GM19328 (cell line): ENCODE measurements at regions not wholly inside any gene's neighbourhood (a gene's known extent, or its start where the extent isn't known, plus 50 kb on each side); places are given as distances from the start of the nearest gene placed in this dataset.
A peak's percentile ranks its signal among the peaks of the same experiment; 100 is the strongest.
"Not testable (repeated sequence)": the region's sequence is repeated elsewhere in the genome, so short reads cannot be mapped to it uniquely, and the experiment has no call there.

Experiments
- ATAC-seq: cut with Tn5 transposase; IDR thresholded peaks from one replicate; pipeline ENCODE4 v1.9.1; 2021; ENCODE audit warnings: mild to moderate bottlenecking, moderate library complexity; ENCODE audit not compliant: unreplicated experiment

DNA sequence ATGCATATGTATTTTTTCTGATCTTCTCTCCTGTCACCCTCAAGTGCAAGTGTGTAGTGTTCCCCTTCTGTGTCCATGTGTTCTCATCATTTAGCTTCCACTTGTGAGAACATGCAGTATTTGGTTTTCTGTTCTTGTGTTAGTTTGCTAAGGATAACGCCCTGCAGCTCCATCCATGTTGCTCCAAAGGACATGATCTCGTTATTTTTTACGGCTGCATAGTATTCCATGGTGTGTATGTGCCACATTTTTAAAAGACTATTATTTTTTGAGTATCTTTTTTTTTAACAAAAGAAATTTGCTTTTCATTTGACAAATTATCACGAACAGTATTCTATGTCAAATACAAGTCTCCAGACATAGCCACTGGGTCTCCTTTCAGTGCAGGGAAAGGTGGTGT, 110.1 kb upstream of the ZNF746 start:
- no peak for ATAC-seq

DNA sequence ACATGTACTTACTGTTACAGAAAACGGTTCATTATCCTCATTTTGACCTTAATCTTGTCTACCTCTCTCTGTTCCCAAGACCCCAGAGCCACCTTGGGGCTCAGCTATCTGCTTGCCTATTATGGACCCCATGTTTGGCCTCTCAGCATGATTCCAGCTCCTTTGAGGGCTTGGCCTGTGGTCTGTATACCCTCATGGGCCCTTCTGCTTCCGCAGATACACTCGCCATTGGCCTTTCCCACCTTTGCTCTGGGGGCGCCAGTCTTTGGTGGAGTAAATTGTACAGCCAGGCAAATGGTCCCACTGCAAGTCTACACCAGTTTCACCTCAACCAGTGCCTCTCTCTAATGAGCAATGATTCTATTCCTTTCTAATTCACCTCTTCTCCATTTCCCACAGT, 109.2 kb upstream of the ZNF746 start:
- ATAC-seq, result no peak

GRCh38 chr7:149605696-149606095, 108.1 kb upstream of the ZNF746 start:
- ATAC-seq, result no peak

GRCh38 chr7:149604521-149604920, 106.9 kb upstream of the ZNF746 start:
- ATAC-seq, result no peak

DNA sequence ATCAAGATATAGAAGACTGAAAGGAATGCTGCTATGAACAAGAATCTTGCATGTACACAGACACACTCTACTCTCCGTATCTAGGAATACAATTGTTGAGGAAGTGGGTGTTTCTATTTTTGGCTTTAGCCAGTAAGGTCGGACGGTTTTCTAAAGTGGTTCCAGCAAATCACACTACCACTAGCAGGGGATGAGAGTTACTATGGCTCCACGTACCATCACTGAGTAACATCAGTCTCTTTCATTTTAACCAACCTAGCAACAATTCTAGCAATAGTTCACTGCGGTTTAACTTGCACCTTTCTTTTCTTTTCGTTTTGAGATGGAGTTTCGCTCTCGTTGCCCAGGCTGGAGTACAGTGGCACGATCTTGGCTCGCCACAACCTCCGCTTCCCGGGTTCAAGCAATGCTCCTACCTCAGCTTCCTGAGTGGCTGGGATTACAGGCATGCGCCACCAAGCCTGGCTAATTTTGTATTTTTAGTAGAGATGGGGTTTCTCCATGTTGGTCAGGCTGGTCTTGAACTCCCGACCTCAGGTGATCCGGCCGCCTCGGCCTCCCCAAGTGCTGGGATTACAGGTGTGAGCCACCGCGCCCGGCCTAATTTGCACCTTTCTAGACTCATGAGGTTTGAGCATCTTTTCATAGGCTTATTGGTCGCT, 103.2 kb upstream of the ZNF746 start:
- peak; percentile 86 for ATAC-seq

DNA sequence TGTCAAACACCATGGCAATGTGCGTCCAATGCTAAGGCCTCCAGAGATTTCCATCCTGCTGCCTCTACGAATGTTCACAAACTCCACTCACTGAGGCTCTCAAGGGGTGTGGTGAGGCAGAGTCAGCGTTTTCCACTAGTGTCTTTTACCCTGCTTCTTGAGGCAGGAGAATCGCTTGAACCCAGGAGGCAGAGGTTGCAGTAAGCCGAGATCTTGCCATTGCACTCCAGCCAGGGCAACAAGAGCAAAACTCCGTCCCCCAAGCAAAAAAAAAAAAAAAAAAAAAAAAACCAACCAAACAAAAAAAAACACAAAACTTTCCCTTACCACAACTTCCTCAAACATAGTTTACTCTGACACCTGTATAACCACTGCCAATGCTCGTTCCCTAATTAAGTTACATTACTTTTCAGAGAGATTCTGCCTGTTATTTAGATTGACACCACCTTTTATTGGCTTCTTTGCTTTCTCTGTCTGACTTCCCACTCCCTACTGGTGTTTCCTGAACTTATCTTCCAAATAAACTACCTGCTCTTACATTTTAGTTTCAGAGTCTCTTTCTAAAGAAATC, 102.1 kb upstream of the ZNF746 start:
- ATAC-seq, result no peak

DNA sequence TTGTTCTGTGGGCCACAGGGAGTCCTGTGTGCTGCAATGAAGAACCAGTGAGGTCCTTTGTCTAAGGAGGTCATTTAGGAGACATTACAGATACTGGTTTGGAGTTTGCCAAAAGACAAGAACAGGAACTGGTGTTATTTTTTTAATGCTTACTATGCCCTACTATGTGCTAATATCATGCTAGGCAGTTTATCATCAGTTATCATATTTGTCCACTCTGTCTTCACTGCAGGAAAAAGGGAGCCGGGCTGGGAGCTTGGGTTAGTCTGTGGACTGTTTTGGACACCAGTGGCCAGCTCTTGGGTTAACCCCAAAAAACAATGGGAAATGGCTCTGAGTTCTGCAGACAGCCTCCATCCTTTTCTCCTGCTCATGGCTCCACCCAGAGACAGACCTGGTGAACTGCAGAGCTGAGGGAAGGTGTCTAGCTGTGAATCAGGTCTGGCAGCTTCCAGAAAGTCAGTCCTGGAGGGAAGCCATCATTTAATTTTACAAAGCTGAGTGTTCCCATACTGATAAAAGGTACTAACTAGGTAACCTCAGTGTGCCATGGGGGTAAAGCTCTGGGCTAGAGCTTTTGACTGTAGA, 101.2 kb upstream of the ZNF746 start:
- ATAC-seq, result no peak

GRCh38 chr7:149597789-149598188, 100.2 kb upstream of the ZNF746 start:
- not testable (repeated sequence) for ATAC-seq

GRCh38 chr7:149595541-149595940, 97.9 kb upstream of the ZNF746 start:
- ATAC-seq, result no peak

DNA sequence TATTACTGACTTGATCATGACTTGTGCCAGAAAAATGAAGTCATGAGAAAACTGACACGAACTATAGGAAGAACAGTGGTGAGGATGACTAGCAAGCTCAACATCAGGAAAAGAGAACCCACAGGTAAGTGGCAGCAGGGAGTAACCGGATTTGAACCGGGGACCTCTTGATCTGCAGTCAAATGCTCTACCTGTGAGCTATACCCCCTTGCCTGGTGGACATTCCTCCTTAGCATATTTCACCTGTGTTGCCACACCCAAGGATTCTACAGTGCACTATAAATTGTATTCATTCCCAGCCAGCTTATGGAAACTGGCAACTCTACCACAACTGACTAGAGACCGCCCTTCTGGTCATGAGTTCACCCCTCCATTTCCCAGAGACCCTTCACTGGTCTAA, 97.5 kb upstream of the ZNF746 start:
- ATAC-seq, result no peak

DNA sequence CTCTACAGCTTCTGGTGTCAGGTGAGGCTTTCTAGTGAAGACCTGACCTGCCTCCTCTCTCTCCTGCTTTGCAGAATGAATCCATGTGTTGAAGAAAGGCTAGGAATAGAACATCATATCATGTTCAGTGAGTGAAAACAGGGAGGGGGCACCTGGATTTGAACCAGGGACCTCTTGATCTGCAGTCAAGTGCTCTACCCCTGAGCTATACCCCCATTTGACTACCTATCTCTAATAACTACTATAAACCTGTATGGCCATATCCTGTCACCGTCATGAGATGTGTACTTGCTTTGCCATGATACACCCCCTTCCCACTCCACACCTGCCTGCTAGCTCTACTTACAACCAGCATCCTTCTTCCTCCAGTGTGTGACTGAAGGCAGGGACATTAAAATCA, 91.3 kb upstream of the ZNF746 start:
- no peak for ATAC-seq

GRCh38 chr7:149586646-149587645, 89.3 kb upstream of the ZNF746 start:
- ATAC-seq, result no peak

DNA sequence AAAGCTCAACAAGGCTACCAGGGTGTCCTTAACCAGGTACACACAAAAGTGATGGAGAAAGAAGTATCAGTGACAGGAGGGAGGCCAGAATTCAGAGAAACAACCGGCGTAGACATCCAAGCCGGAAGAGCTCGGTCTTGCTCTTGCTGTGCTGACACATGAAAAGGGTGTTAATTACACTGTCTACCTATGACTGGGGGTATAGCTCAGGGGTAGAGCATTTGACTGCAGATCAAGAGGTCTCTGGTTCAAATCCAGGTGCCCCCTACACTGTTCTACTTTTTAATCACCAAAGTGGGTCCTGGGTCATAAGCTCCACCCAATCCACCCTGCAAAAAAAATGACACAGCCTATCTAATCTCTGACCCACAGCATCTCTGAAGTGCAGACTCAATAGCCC, 86.9 kb upstream of the ZNF746 start:
- no peak for ATAC-seq

- ATAC-seq, result no peak
Observed at GRCh38 chr7:149584009-149584408, 86.4 kb upstream of the ZNF746 start.

DNA sequence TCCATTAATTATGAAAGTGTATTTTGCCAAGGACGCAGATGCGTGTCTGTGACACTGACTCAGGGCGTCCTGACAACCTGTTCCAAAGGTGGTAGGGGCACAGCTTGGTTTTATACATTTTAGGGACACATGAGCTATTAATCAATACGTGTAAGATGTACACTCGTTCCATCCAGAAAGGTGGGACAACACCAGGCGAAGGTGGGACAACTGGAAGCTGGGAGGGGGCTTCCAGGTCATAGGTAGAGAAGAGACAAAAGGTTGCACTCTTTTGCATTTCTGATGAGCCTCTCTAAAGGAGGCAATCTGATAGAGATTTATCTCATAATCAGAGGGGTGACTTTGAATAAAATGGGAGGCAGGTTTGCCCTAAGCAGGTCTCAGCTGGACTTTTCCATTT, 82.7 kb upstream of the ZNF746 start:
- no peak for ATAC-seq

DNA sequence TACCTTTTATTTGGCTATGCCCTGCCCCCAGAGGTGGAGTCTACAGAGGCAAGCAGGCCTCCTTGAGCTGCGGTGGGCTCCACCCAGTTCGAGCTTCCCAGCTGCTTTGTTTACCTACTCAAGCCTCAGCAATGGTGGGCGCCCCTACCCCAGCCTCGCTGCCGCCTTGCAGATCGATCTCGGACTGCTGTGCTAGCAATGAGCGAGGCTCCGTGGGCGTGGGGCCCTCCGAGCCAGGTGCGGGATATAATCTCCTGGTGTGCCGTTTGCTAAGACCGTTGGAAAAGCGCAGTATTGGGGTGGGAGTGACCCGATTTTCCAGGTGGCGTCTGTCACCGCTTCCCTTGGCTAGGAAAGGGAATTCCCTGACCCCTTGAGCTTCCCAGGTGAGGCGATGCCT, 81.8 kb upstream of the ZNF746 start:
- ATAC-seq, result not testable (repeated sequence)

GRCh38 chr7:149574428-149574827, 76.8 kb upstream of the ZNF746 start:
- ATAC-seq, result not testable (repeated sequence)

DNA sequence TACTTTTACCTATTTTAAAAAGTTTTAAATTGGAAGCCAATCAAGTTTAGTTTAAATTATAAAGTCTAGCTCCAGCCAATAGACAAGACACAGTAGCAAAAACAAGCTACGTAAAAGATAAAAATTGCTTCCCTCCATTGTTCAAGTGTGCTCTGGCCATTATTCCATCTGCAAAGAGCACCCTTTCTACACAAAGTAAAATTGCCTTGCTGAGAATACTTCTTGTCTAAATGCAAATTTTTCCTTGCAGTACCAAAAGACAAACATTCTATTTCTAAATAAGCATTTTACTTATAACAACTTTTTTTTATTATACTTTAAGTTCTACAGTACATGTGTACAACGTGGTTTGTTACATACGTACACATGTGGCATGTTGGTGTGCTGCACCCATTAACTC, 75.9 kb upstream of the ZNF746 start:
- no peak for ATAC-seq

GRCh38 chr7:149572920-149573319, 75.3 kb upstream of the ZNF746 start:
- ATAC-seq, result not testable (repeated sequence)

DNA sequence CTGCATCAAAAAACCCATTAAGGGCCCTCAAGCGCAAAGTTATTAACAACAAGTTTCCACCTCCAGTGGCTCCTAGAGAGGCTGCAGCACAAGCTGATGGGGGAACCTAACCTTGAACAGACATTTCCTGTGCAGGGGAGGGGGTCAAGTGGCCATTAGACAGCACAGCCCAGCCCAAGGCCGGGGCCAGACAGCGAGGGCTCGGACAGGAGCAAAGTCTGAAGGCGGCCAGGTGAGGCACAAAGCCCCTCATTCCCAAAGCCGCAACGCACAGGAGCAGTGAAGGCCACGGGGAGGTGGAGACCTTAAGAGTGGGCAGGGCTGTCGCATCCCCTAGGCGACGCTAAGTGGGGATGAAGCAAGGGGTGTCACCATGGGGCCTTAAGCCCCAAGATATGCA, 73.2 kb upstream of the ZNF746 start:
- no peak for ATAC-seq

GRCh38 chr7:149569726-149570422, 72.3 kb upstream of the ZNF746 start:
- no peak for ATAC-seq
